Neural crest cell (in vitro differentiated cells): ENCODE measurements at regions not wholly inside any gene's neighbourhood (a gene's known extent, or its start where the extent isn't known, plus 50 kb on each side); places are given as distances from the start of the nearest gene placed in this dataset.

ENCODE experiments used
- DNase-seq: peaks from one replicate; pipeline ENCODE4 v3.0.0; 2021; ENCODE audit warnings: low read depth, mixed read lengths, low spot score
- H3K27ac Mint-ChIP-seq: one replicate; pipeline ENCODE4 v1.8.0; 2021; ENCODE audit warnings: mild to moderate bottlenecking, mixed read lengths; ENCODE audit not compliant: unreplicated experiment
- H3K27me3 Mint-ChIP-seq: 2 replicates; pipeline ENCODE4 v1.8.0; 2021; ENCODE audit warnings: low read depth, mild to moderate bottlenecking, mixed read lengths
- H3K36me3 Mint-ChIP-seq: 2 replicates; pipeline ENCODE4 v1.8.0; 2021; ENCODE audit warnings: low read depth, mild to moderate bottlenecking, mixed read lengths
- H3K4me1 Mint-ChIP-seq: 2 replicates; pipeline ENCODE4 v1.8.0; 2021; ENCODE audit warnings: mixed read lengths
- H3K4me3 Mint-ChIP-seq: one replicate; pipeline ENCODE4 v1.8.0; 2021; ENCODE audit warnings: mild to moderate bottlenecking, mixed read lengths
- H3K9me3 Mint-ChIP-seq: 2 replicates; pipeline ENCODE4 v1.8.0; 2021; ENCODE audit warnings: mixed read lengths
- CTCF ChIP-seq: fragments of 200-600 bp; sonication (generic); conservative IDR thresholded peaks from 2 replicates; pipeline ENCODE4 v1.5.0; 2021; ENCODE audit warnings: antibody characterized with exemption, mild to moderate bottlenecking

- no peak for TF ChIP-seq CTCF
- Mint-ChIP-seq H3K36me3 (peaks cover under 1% of the 10 kb centered on the region), H3K4me1 (peaks cover 19% of the 10 kb centered on the region), H3K4me3 (no peak overlapping the region), H3K27me3 (no peaks in the 10 kb centered on the region), H3K27ac (no peak overlapping the region), H3K9me3 (peaks cover 4% of the 10 kb centered on the region)
- DNase-seq, result no peak
Observed at GRCh38 chr10:2296179-2296891, 559.0 kb upstream of the ADARB2 start.

GRCh38 chr10:2294739-2295138 lies 557.4 kb upstream of the ADARB2 start:
- no peaks in the 10 kb centered on the region for H3K27me3 Mint-ChIP-seq
- H3K9me3 Mint-ChIP-seq, result no peaks in the 10 kb centered on the region
- TF ChIP-seq CTCF, result no peak

GRCh38 chr10:2284071-2284470 lies 546.7 kb upstream of the ADARB2 start:
- Mint-ChIP-seq H3K9me3 (peaks cover 6% of the 10 kb centered on the region), H3K4me3 (no peak overlapping the region)

More at GRCh38 chr10:2294739-2295138, 557.4 kb upstream of the ADARB2 start:
- no peaks in the 10 kb centered on the region for H3K36me3 Mint-ChIP-seq
- peaks cover 13% of the 10 kb centered on the region for H3K4me1 Mint-ChIP-seq
- DNase-seq, result no peak
- no peak overlapping the region for H3K4me3 Mint-ChIP-seq
- no peak overlapping the region for H3K27ac Mint-ChIP-seq

GRCh38 chr10:2282202-2282601 lies 544.9 kb upstream of the ADARB2 start:
- DNase-seq, result no peak
- H3K36me3 Mint-ChIP-seq, result no peaks in the 10 kb centered on the region

More at GRCh38 chr10:2284071-2284470, 546.7 kb upstream of the ADARB2 start:
- Mint-ChIP-seq H3K4me1 (peaks cover 9% of the 10 kb centered on the region), H3K36me3 (no peaks in the 10 kb centered on the region), H3K27me3 (peaks cover 13% of the 10 kb centered on the region), H3K27ac (no peak overlapping the region)
- TF ChIP-seq CTCF, result no peak
- no peak for DNase-seq

GRCh38 chr10:2280713-2281300 lies 543.5 kb upstream of the ADARB2 start:
- H3K36me3 Mint-ChIP-seq, result no peaks in the 10 kb centered on the region
- H3K4me1 Mint-ChIP-seq, result peaks cover 20% of the 10 kb centered on the region
- no peak for TF ChIP-seq CTCF
- H3K4me3 Mint-ChIP-seq, result no peak overlapping the region
- no peaks in the 10 kb centered on the region for H3K9me3 Mint-ChIP-seq
- DNase-seq, result no peak
- peaks cover 13% of the 10 kb centered on the region for H3K27me3 Mint-ChIP-seq
- H3K27ac Mint-ChIP-seq, result no peak overlapping the region

More at GRCh38 chr10:2282202-2282601, 544.9 kb upstream of the ADARB2 start:
- no peak overlapping the region for H3K4me3 Mint-ChIP-seq
- peaks cover 13% of the 10 kb centered on the region for H3K27me3 Mint-ChIP-seq
- H3K9me3 Mint-ChIP-seq, result peaks cover 2% of the 10 kb centered on the region
- TF ChIP-seq CTCF, result no peak
- H3K4me1 Mint-ChIP-seq, result peaks cover 20% of the 10 kb centered on the region
- no peak overlapping the region for H3K27ac Mint-ChIP-seq
